ENCODE measurements at regions not wholly inside any gene's neighbourhood (a gene's known extent, or its start where the extent isn't known, plus 50 kb on each side); places are given as distances from the start of the nearest gene placed in this dataset.

DNA sequence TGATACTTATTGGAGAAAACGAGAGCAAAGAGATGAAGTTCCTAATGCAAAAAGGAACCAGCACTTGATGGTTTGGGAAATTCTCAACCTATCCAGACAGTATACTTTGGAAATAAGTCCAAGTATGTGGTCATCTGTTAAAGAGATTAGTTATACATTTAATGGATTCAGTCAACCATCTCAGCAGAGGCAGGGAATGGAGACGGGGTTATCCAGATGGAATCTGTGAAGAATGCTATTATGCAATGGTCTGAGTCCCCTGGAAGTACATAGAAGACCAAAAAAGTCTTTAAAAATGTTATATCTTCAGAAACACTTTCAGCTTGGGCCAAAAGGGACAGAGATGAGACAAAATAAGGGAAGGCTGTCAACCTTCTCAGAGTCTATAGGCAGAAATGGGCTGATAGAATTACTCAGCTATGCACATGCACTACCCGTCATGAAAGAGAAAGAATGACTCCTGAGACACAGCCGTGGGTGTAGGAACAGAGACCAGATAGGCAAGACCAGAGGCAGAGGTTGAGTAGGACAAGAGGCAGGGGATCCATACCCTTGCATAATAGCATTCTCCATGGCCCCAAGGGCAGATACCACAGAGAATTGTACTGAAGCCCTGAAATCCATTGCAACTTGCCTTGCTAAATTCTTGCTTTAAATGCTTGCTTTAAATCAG, 738.8 kb upstream of the POT1 start:
- intact Hi-C loops (cut with micrococcal nuclease): no loop called here
- Histone ChIP-seq H3K27me3 (ENCODE audit: control insufficient read depth in 2 of 2, insufficient read depth in 2 of 2, low read length in 2 of 2) (no peaks in the 10 kb centered on the region), H3K9ac (ENCODE audit: insufficient read depth, low read length, poor library complexity, severe bottlenecking) (no peak overlapping the region), H3K9me3 (replicated peaks in 1 of 2; ENCODE audit: control insufficient read depth in 1 of 2, insufficient read depth in 1 of 2, low read length in 2 of 2) (no peaks in the 10 kb centered on the region), H3K79me2 (ENCODE audit: insufficient read depth, low read length) (no peaks in the 10 kb centered on the region), H3K27ac (ENCODE audit: low read depth in 1 of 2, low read length in 2 of 2) (no peak overlapping the region), H2AFZ (ENCODE audit: insufficient read depth, low read depth, low read length, poor library complexity, severe bottlenecking) (no peak overlapping the region), H3K4me2 (replicated peaks; ENCODE audit: extremely low read depth, low read length, poor library complexity, severe bottlenecking) (no peak overlapping the region), H3K4me1 (ENCODE audit: control insufficient read depth in 1 of 2, insufficient read depth in 2 of 2, low read length in 2 of 2) (no peaks in the 10 kb centered on the region), H4K20me1 (ENCODE audit: insufficient read depth, low read length) (no peaks in the 10 kb centered on the region), H3K36me3 (replicated peaks in 1 of 2; ENCODE audit: control insufficient read depth in 1 of 2, insufficient read depth in 2 of 2, low read length in 2 of 2) (no peaks in the 10 kb centered on the region), H3K4me3 (replicated peaks in 1 of 3; ENCODE audit: low read depth in 2 of 3, low read length in 3 of 3) (no peak overlapping the region)
- Mint-ChIP-seq H3K9me3 (no peaks in the 10 kb centered on the region), H3K4me3 (no peak overlapping the region), H3K27me3 (ENCODE audit: low read depth in 3 of 3) (peaks cover 0 to 1% (median 0%) of the 10 kb centered on the region in 3 donors), H3K36me3 (no peaks in the 10 kb centered on the region), H3K27ac (no peak overlapping the region), H3K4me1 (no peaks in the 10 kb centered on the region)
- DNase-seq: no peak
- TF ChIP-seq, protein P1, sequence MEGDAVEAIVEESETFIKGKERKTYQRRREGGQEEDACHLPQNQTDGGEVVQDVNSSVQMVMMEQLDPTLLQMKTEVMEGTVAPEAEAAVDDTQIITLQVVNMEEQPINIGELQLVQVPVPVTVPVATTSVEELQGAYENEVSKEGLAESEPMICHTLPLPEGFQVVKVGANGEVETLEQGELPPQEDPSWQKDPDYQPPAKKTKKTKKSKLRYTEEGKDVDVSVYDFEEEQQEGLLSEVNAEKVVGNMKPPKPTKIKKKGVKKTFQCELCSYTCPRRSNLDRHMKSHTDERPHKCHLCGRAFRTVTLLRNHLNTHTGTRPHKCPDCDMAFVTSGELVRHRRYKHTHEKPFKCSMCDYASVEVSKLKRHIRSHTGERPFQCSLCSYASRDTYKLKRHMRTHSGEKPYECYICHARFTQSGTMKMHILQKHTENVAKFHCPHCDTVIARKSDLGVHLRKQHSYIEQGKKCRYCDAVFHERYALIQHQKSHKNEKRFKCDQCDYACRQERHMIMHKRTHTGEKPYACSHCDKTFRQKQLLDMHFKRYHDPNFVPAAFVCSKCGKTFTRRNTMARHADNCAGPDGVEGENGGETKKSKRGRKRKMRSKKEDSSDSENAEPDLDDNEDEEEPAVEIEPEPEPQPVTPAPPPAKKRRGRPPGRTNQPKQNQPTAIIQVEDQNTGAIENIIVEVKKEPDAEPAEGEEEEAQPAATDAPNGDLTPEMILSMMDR (IDR thresholded peaks at IDR 0.05): no peak
- WGBS (ENCODE audit: insufficient coverage): 100% methylated on average over 1 of the region's 4 CpGs

DNA sequence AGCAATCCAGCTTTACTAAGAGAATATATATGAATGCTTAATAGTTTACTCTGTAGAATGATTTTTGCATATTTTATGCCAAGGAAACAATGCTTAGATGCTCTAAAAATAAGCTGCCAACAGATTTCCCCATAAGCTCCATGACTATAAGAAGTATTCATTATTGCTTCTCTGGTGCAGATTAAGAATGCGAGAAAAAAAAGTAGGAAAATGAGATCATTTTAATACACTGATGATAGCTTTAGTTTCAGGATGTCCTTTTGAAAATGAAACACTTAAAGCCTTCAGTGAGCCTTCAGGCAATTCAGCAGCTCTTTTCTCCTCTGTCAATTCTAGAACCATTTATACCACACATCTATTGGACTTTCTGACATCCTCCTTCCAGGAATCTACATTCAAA, 735.0 kb upstream of the POT1 start:
- Mint-ChIP-seq H3K4me3 (no peak overlapping the region), H3K27me3 (ENCODE audit: low read depth in 3 of 3) (no peaks in the 10 kb centered on the region), H3K27ac (no peak overlapping the region), H3K9me3 (peaks cover 0 to 4% (median 2%) of the 10 kb centered on the region in 7 donors), H3K4me1 (no peaks in the 10 kb centered on the region), H3K36me3 (no peaks in the 10 kb centered on the region)
- H3K79me2 ChIP-seq (ENCODE audit: insufficient read depth, low read length): no peaks in the 10 kb centered on the region
- TF ChIP-seq, protein P1 (IDR thresholded peaks at IDR 0.05): no peak
- H3K4me1 ChIP-seq (ENCODE audit: control insufficient read depth in 1 of 2, insufficient read depth in 2 of 2, low read length in 2 of 2): no peaks in the 10 kb centered on the region
- H3K4me3 ChIP-seq (replicated peaks in 1 of 3; ENCODE audit: low read depth in 2 of 3, low read length in 3 of 3): no peak overlapping the region
- no peaks in the 10 kb centered on the region for H4K20me1 ChIP-seq (ENCODE audit: insufficient read depth, low read length)
- DNase-seq: no peak
- no CpG with 5 or more reads among the region's 1 CpG for WGBS (ENCODE audit: insufficient coverage)
- intact Hi-C loops (cut with micrococcal nuclease): no loop called here
- H3K36me3 ChIP-seq (replicated peaks in 1 of 2; ENCODE audit: control insufficient read depth in 1 of 2, insufficient read depth in 2 of 2, low read length in 2 of 2): no peaks in the 10 kb centered on the region
- H3K9ac ChIP-seq (ENCODE audit: insufficient read depth, low read length, poor library complexity, severe bottlenecking): no peak overlapping the region
- no peak overlapping the region for H2AFZ ChIP-seq (ENCODE audit: insufficient read depth, low read depth, low read length, poor library complexity, severe bottlenecking)
- no peak overlapping the region for H3K27ac ChIP-seq (ENCODE audit: low read depth in 1 of 2, low read length in 2 of 2)
- no peak overlapping the region for H3K4me2 ChIP-seq (replicated peaks; ENCODE audit: extremely low read depth, low read length, poor library complexity, severe bottlenecking)
- H3K9me3 ChIP-seq (replicated peaks in 1 of 2; ENCODE audit: control insufficient read depth in 1 of 2, insufficient read depth in 1 of 2, low read length in 2 of 2): no peaks in the 10 kb centered on the region
- H3K27me3 ChIP-seq (ENCODE audit: control insufficient read depth in 2 of 2, insufficient read depth in 2 of 2, low read length in 2 of 2): no peaks in the 10 kb centered on the region

All from CD14-positive monocyte (primary cell).